ENCODE measurements at regions not wholly inside any gene's neighbourhood (a gene's known extent, or its start where the extent isn't known, plus 50 kb on each side); places are given as distances from the start of the nearest gene placed in this dataset.

DNA sequence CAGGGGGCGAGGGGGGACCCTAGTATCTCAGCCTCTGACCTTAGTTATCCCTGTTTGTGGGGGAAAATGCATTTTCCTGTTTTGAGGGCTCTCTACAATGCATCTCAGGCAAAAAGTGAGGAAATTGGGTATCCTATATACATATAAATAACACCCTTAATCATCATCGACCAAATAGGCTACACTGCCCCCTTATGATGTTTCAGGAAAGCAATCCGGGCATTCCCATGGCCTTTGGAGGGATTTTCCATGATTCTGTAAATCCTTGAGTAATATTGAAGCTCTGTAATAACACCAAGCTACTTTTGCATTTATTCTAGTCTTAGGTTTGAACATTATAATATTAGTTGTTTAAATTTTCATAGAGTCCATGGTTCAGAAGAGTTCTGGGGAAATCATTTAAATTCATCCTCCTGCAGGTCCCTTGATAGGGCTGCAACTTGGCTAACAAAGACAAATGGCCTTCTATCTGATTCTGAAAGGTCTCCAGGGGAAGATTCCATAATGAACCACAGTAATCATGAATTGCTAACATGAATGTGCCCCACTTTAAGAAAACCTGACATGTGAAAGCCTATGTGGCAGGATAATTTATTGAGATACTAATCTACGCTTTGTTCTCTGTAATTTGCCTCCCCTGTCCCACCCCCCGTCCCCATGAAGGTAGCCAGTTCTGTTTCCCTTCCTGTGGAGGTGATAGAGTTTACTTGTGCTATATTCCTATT lies 91.5 kb upstream of the SCOC start:
- DNase-seq = no peak

DNA sequence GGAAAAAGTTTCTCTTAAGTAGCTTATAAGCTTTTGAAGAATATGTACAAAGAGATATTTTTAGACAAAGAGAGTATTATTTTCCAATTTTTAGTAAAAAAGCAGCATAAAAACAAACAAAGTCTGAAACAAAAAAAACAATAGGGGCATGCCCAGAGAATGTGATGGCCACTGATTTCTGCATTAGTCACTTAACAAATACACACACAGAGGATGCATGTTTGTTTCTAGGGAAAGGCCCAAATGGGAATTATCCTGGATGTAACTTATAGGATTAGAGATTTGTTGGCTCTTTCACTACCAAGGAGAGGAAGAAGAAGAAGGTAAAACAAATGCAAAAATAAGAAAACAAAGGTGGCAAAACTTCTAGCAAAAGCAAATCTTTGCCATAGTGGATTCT lies 95.9 kb upstream of the SCOC start:
- DNase-seq = no peak

DNA sequence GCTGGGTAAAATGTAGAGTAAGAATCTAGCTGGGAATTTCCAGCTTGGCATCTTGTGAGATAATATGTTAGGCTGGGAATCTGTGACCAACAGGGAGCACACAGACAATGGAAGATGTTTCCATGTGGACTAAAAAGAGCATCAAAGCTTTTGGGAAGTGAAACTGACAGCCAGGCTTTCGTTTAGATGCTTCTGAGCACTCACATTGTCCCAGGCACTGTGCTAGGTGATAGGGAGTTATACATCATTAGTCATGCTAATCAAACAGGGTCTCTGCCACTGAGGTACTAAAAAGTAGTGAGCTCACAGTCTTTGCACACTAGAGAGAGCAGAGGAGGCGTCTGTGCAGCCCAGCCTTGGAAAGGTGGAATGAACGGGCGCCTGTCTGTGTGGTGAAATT lies 101.9 kb upstream of the SCOC start:
- DNase-seq = no peak

DNA sequence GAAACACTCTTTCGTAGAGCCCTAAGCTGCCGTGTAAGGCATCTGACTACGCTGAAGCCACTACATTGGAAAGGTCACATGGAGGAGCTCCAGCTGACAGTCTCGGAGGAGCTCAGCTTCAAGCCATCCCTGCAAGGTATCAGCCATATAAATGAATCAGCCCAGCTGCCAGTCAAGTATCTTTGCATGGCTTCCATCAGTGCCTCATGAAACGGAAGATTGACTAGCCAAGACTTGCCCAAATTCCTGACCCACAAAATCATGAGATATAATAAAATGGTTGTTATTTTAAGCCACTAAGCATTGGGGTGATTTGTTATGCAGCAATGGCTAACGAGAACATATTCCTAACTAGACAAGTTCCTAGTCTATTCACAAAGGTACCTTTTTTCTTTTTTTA lies 104.1 kb upstream of the SCOC start:
- DNase-seq = no peak

DNA sequence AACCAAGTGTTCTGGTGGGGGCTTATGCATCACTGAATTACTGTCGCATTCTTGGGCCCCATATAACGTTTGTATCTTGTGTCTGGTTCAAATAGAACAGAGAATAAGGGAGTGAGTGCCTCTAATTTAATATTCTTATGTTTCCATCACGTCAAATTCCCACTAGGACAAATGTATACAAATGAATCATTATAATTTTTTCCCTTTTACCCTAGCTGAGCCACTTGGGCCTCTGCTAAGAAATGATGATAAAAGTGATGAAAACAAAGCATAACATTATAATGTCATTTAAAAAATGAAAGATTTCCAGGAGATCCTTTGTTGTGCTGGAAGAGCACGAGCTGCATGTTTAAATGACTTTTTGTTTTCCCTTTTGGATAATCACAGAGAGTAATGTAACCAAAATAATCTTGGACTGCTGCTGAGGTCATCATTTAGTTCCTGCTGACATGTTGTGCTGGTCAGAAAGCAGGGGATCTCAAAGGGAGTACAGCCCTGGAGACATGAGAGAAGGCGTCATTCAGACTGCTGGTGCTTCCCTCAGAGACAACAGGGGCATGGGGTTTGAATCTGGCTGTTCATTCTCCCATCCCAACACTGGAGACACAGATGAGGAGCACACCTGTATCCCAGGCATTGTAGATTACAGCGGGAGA lies 105.1 kb upstream of the SCOC start:
- no peak for DNase-seq

DNA sequence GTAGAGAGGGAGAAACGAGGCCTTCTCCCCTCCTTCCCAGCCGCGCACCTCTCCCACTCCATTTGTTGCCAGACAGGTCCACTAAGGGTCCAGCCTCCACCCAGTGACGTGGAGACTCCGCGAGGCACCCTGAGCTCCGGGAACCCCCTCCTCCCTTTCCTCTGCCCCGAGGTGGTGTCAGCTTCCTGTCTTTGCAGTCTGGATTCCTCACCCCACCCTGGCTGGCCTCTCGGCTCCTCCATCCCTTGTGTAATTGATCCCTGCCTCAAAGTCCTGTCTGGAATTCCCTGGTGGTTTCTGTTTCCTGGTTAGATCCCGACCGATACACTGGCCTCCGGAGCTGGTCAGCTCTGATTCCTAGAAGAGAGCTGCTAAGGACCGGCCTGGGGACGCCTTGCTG lies 105.9 kb upstream of the SCOC start:
- no peak for DNase-seq

DNA sequence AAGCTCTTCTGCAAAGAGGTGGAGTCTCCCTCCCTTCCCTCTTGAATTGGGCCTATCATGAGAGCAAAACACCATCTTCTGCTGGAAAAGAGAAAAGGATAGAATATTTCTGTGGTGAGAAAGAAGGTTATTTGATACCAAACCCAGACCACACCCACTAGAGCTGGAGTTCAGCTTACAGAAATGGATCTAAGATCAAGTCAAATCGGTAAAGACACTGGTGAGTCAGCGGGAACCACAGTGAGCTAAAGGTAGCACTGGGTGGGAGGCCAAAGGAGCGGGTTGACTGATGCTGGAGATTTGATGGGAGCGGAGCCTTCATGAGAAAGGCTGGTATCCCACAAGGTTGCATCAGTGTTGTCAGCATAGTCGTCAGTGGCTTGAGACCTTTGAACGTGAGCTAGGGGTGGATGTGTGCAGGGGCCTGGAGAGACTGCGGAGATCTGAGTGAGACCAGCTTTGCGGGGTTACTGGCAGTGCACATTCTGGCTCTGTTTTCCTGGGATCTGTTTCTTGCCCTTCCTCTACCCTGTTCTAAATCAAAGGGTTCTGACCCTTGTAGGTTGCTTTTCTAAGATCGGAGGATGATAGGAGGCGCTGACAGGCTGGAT lies 106.4 kb upstream of the SCOC start:
- DNase-seq = no peak

DNA sequence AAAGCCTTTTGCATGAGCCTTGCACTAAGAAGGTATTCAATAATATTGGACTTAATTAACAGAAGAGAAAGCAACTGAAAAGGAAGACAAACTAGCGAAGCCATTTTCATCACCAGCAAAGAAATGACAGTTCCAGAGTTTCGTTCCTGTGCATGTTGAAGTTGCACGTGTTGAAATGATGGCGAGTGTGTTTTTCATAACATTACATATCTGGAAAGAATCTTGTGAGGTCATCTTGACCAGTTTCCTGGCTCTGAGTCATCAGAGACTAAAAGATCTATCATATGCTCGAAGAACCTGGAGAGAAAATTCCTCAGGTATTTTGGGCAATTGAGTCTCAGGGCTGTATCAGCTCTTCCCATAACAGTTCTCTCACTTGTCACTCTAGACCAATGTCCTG lies 106.2 kb upstream of the MAML3 start:
- no peak for DNase-seq

DNA sequence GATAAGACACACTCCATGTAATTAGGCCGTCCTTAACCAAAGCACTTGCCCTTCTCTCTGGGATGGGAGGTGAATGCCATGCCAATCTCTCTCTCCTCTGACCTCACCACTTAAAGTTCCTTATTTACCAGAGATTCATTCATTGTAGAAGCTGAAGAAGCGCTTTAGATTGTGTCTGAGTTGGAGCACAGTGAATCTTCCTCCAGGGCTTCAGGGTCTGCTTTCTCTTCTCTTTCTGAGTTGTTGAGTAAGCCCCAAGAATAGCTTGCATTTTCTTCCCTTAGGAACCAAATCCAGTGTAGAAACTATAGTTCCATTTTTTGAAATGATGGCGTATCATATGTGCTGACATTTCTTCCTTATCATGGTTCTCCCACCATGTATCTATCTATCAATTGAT lies 104.5 kb upstream of the MAML3 start:
- no peak for DNase-seq

DNA sequence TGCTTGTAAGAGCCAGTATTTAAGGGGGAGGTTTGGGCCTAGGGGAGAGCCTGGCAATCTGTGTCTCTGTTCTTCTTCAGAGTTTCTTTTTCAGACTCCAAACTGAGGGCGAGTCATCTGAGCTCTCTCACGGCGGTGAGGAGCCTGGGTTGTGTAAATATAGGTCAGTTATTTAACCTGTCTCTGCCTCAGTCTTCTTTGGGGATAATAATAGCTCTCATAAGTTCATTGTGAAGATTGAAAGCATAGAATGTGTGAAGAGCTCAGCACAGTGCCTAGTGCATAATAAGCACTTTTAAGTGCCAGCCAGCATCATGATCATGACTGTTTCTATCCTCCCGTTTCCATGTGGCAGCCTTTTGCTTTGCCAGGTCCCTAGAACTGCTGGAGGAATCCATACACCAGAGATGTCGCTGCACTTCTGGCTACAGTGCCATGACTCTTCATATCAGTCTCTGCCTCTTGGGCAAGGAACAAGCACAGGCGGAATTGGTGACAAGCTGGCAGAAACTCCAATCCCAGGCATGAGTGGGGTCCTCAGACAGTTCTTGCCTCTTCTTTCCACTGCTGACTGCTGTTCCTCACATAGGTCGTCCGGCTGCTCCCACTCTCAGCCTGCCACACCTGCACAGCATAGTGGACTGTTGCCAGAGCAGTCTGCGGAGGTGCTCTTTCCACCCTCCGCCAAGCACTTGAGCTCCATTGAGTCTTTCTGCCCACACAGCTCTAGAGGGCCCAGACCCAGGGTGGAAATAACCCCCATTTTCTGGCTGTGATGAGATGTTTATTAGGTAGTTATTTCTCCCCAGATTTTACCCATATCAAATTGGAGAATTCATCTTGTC lies 103.7 kb upstream of the MAML3 start:
- no peak for DNase-seq

DNA sequence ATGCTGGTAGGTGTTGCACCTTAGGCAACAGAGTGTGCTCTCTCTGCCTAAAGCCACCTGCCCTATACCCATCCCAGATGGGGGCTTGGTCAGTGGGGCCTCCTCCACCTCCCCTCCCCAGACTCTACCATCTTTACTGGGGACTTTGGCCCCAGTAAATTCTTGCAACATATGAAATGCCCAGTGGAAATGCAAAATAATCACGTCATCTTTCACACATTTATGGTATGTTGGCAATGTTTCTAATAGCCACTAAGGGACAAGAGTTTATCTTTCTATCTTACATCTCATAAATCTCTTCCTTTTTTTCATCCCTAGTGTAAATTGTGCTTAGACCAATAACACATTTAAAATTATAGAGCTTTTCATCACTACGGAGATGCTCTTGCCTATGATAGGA lies 103.0 kb upstream of the MAML3 start:
- DNase-seq = no peak

DNA sequence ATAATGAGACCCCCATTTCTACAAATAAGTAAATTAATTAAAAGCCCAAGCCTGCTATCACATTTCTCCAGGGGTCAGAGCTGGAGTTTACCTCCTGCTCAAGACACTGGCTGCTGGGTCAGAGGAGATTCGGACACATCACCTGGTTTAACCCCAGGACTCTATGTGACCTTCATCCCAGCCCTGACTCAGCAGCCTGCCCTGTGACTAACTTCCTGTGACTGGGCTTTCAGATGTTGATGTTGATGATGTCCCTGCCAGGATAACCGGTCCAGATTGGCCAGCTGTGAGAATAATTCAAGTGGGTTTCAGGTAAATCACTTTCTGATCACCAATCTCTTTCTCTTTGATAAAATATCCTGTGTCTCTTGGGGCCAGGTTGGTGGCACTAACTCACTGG lies 102.4 kb upstream of the MAML3 start:
- no peak for DNase-seq

DNA sequence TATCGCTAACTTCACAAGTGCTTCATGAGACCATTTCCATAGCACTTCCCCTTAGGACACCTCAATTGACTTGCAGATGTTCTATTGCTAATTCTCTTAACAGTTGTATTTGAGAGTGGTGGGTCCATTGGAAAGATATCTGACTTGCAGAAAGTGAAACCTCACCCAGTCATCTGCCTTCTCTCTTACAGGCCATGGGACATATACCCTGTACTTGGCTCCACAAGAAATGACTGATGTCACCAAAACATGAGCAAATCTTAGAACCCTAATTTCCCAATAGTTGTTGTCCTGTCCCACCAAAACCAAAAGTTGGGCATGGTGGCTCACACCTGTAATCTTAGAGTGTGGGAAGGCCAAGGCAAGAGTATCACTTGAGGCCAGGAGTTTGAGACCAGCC lies 101.9 kb upstream of the MAML3 start:
- DNase-seq = no peak

DNA sequence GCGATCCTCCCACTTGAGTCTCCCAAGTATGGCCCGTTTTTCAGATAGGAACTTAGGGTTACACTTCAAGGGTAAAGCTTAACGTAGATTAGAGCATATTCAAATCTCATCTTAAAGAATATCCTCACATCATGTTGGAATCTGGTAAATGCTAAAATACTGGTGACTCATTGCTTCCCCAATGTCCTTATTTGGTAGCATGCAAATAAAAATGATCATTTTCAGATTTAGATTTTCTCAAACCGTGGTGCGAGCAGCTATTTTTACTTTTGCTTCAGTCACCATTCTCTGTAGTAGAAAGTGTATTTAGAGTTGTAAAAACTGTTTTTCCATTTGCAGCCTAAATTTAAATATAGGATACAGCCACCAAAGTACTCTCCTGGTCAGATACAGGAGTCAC lies 101.5 kb upstream of the MAML3 start:
- DNase-seq = no peak

DNA sequence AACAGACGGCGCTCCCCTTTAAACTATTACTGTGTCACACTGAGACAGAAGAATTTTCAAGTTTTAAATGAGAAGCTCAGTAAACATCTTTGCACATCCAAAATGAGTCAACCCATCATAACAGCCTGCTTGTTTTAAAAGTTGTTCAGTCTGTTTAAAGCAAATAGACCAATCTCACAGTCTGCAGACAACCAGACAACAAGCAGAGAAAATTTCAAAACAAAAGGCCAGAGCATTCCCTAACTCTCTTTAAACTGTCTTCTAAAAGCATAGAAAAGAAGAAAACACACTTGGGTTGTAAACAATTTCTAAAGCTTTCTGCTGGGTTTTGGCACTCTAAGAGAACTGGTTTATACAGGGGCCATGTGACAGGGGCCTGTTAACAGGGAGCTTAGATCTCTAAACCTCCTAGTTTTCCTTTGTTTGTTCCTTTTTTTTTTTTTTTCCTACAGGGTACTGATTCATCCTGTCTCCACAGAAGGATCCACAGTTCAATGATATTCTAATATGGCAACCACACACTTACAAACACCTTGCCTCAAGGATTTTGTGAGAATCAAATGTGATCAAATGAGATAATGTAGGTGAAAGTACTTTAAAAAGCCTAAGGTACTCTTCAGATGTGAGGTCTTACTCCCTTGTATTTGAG lies 100.8 kb upstream of the MAML3 start:
- DNase-seq = no peak

DNA sequence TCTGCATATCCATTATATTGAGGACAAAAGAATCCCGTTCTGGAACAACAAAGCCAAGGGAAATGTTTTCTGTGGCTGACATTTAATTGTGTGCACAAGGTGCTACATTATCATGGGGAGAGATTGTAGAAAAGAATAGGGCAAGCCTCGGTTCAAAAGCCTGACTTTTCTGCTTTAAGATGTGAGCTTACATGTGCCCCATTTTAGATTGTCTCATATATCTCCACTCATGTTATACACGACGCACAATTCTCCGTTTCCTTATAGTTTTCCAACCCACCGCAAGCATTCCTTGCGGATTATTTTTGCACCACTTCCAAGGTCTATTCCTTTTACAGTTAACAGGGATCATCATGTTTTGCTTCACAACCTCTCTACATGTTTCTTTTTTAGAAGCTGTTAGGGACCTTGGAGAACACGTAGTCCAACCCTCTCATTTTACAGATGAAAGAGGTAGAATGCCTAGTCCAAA lies 99.6 kb upstream of the MAML3 start:
- no peak for DNase-seq

DNA sequence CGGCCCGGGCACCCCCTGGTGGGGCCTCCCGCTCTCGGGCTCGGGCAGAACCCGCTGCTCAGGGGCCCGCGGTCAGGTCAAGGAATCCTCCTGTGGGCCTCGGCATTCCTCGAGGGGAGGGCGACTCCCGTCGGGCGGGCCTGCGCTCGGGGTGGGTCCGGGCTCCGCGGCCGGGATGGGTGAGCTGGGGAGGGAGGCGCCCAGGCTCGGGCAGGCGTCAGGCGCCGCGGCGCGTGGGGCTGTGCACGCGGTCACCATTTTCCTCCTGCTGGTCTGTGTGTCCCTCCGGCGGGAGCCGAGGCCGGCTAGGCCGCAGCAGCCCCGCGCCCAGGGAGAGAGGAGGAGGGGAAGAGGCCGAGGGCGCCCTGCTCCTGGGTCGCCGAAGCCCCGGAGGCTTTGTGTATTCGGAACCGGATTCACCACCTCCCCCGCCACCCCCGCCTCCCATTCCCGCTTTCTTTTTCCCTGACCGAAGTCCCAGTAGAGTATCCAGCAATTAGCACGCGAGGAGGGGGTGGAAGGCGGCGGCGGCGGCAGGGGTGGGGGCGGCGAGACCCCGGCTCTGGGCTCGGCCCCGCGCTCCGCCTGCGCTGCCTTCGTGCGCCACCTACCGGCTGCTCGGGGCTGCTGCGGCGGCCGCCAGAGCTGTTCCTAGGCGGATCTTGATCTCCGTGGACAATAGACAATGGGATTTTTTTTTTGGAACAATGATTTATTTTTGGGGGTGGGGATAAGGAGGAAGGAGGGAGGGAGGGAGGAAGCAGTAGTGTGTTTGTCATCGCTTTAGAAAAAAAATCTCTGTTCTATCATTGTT lies 99.0 kb upstream of the MAML3 start:
- DNase-seq = peak; percentile 86

DNA sequence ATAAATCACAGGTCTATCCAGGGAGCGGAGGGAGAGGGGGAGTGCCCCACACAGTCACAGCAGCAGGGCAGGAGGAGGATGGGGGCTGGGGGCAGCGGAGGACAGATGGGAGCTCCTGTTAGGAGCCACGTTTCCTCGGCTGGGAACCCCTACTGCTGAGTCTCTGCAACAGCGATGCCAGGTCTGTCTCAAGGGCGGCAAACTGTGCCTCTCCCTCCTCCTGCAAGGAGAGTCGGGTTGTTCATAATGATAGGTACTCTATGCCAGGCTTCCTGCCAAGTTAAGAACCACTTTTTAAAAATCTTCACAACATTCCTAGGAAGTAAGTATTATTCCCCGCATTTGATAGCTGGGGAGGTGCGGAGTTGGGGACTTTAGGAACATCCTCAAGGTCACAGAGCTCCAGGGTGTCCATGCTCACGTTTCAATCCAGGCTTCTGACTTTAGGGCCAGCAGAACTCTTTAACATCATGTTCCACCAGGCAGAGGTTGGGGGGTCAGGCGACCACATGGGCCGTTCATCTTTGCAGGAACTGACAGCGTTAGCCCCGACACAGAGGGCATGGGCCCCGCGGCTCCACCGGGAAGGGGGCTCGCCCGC lies 98.3 kb upstream of the MAML3 start:
- no peak for DNase-seq

DNA sequence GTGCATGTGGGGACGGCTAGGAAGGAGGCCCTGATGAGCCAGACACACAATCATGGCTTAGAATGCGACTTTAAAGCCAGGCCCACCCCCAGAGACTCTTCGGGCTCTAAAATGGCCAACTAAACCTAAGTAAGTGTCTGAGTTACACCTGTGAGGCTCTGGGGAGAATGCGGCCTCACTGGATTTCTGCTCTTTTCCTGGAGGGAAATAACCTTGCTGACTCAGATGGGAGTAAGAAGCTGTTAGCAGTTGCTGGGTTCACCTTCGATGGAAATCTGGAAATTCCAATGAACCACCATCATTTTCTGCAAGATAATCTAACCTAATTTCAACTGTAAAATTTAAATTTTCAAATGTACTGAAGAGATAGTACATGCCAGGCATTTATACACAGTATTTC lies 97.6 kb upstream of the MAML3 start:
- DNase-seq = no peak

DNA sequence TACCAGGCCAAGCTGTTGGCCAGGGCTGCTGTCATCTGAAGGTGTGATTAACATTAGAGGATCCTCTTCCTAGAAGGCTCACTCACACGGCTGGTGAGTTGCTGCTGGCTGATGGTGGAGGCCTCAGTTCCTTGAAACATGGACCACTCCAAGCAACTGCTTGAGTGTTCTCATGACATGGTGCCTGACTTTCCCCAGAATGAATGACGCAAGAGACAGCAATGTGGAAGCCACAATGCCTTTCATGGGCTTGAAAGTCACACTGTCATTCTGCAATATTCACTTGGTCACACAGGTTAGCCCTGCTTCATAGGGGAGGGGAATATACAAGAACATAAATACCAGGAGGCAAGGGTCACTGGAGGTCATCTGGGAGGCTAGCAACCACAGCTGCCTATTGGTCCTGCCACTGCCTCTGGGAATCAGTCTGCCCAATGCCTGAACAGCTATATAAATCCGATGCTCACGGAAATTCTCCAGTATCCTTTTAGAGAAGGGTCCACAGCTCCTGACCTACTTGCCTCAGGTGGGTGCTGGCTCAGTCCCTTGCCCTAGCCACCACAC lies 97.1 kb upstream of the MAML3 start:
- DNase-seq = no peak
